HEK293 (cell line): ENCODE measurements at regions not wholly inside any gene's neighbourhood (a gene's known extent, or its start where the extent isn't known, plus 50 kb on each side); places are given as distances from the start of the nearest gene placed in this dataset.

Experiments used
- CTCF ChIP-seq: fragments of 450-650 bp; formaldehyde crosslinking; IDR thresholded peaks from 2 replicates; pipeline ENCODE4 v1.5.1; 2016; ENCODE audit warnings: missing biosample characterization, missing genetic modification characterization
- ZNF121 ChIP-seq: fragments of 450-650 bp; formaldehyde crosslinking; IDR thresholded peaks from 2 replicates; pipeline ENCODE4 v1.5.1; 2016; ENCODE audit warnings: missing biosample characterization, missing genetic modification characterization
- ZNF138 ChIP-seq: fragments of 450-650 bp; formaldehyde crosslinking; IDR thresholded peaks from 2 replicates; pipeline ENCODE4 v1.5.1; 2016; ENCODE audit warnings: missing biosample characterization, missing genetic modification characterization, borderline replicate concordance
- ZNF549 ChIP-seq: fragments of 450-650 bp; IDR thresholded peaks from 2 replicates; pipeline ENCODE4 v1.5.1; 2018; ENCODE audit warnings: missing biosample characterization, missing genetic modification characterization, mild to moderate bottlenecking, inconsistent platforms, moderate library complexity

DNA sequence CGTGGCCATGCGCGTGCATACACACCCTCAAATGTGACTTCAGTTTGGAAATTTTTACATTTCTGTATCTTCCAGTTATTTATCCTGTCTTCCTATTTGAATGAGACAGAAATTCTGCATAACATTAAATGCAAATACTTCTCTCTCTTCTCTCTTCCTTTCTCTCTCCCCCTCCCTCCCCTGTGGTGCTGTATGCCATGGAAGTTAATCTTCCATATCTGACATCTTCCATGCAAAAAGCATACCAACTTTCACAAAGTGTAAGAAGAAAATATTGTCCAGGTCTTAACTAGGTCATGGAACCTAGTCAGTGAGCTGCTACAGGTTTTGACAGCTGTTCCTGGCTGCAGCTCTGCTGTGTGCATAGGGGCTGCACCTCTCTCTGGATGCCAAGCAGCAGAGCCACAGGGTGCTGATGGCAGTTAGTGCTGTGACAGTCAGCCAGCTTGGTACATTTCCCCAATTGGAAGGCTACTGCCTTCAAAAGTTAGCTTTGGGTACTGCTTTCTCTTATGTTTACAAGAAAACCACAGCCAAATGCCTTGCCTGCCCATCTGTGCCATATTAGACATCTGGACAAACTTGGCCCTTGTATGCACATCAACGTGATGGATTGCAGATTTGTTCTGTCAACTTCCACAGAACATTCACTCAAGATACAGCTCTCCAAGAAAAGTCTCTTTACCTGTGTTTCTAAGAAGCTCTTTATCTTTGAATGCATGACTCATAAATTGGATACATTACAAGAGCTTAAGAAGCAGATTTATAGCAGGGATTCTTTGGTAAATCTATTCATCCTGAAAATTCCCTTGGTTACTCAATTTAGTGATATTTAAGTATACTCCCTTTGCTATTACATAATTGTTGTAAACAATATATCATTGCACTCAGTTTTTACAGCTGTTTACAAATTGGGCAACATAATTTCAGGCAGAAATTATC is 623.8 kb downstream of the EPHA5 start:
- TF ChIP-seq CTCF (tag by site-specific recombination) (no peak), ZNF549 (tag by site-specific recombination) (no peak), ZNF121 (tag by site-specific recombination) (no peak), ZNF138 (tag by site-specific recombination) (no peak)
